ENCODE measurements at regions not wholly inside any gene's neighbourhood (a gene's known extent, or its start where the extent isn't known, plus 50 kb on each side); places are given as distances from the start of the nearest gene placed in this dataset.

GRCh38 chr6:99192561-99192960, 156.9 kb downstream of the FAXC start:
- TF ChIP-seq CTCF (IDR thresholded peaks at IDR 0.05) (no peak), EP300 (IDR thresholded peaks at IDR 0.05) (no peak)

Measured in stomach (tissue), 4 donors.